Epithelial cell of proximal tubule (primary cell): ENCODE measurements at regions not wholly inside any gene's neighbourhood (a gene's known extent, or its start where the extent isn't known, plus 50 kb on each side); places are given as distances from the start of the nearest gene placed in this dataset.

Experiments used
- DNase-seq: peaks from one replicate; pipeline ENCODE4 v3.0.0-alpha.2; 2011; ENCODE audit warnings: low read depth
- H3K4me3 ChIP-seq: 2 replicates; pipeline ENCODE4 v1.5.1; 2011; ENCODE audit warnings: low read depth, mild to moderate bottlenecking, low read length
- CTCF ChIP-seq: conservative IDR thresholded peaks from 2 replicates; pipeline ENCODE4 v1.5.1; 2012; ENCODE audit warnings: low read depth, mild to moderate bottlenecking, low read length

GRCh38 chr6:122524056-122524455, 52.4 kb upstream of the SERINC1 start:
- no peak overlapping the region for H3K4me3 ChIP-seq
- no peak for TF ChIP-seq CTCF
- no peak for DNase-seq

- TF ChIP-seq CTCF, result peak; percentile 99
- peak; percentile 19 for DNase-seq
- H3K4me3 ChIP-seq, result no peak overlapping the region
Measured at GRCh38 chr6:122530440-122531046, 58.9 kb upstream of the SERINC1 start.

- no peak for TF ChIP-seq CTCF
- DNase-seq, result no peak
- no peak overlapping the region for H3K4me3 ChIP-seq
Measured at GRCh38 chr6:122548281-122548680, 61.9 kb upstream of the PKIB start.

GRCh38 chr6:122548820-122549219, 61.4 kb upstream of the PKIB start:
- no peak for DNase-seq
- no peak for TF ChIP-seq CTCF
- H3K4me3 ChIP-seq, result no peak overlapping the region

- no peak overlapping the region for H3K4me3 ChIP-seq
- DNase-seq, result no peak
- TF ChIP-seq CTCF, result no peak
Measured at GRCh38 chr6:122553697-122554096, 56.5 kb upstream of the PKIB start.

- no peak for TF ChIP-seq CTCF
- no peak overlapping the region for H3K4me3 ChIP-seq
Measured at GRCh38 chr6:122555561-122555960, 54.6 kb upstream of the PKIB start.

GRCh38 chr6:122558080-122558479, 52.1 kb upstream of the PKIB start:
- TF ChIP-seq CTCF, result no peak
- no peak overlapping the region for H3K4me3 ChIP-seq
- no peak for DNase-seq

More at GRCh38 chr6:122555561-122555960, 54.6 kb upstream of the PKIB start:
- DNase-seq, result no peak
